DND-41 (cell line): ENCODE measurements at regions not wholly inside any gene's neighbourhood (a gene's known extent, or its start where the extent isn't known, plus 50 kb on each side); places are given as distances from the start of the nearest gene placed in this dataset.

ENCODE experiments used
- EZH2 ChIP-seq: IDR thresholded peaks from 3 replicates; pipeline ENCODE4 v1.6.1; 2012; ENCODE audit warnings: borderline replicate concordance, low read depth, mild to moderate bottlenecking, moderate library complexity, low read length, inconsistent platforms; ENCODE audit not compliant: severe bottlenecking
- TF ChIP-seq, protein P1 (sequence below): IDR thresholded peaks from 2 replicates; pipeline ENCODE4 v1.5.1; 2012; ENCODE audit warnings: borderline replicate concordance, low read length, moderate library complexity, mild to moderate bottlenecking; ENCODE audit not compliant: poor library complexity, severe bottlenecking; ENCODE audit errors: extremely low read depth

DNA sequence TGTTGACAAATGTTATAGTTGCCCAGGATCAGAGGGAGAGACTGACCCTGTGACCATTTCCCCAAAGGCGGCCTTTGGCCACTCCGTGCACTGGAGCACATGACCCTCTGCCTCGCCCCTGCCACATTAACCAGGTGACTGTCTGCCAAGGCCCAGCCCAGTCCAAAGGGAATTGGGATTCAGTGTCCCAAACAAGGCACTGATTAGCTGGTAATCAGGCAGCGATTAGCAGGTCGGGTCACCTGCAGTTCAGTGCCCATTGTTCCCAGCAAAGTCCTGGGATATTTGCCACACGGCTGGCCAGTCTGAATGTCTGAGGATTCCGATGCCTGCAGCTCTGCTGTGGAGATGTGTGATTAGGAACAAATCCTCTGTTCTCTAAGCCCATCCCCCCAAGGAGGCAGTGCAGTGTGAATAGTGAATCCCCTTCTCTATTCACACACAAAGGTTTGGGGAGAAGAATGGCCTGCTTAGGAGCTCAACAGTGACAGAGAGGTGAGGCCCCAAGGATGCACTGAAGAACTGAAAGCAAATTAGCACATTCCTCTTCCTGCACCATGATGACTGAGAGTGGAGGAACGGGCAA lies 123.1 kb upstream of the MAF start:
- no peak for TF ChIP-seq EZH2
- TF ChIP-seq, protein P1, sequence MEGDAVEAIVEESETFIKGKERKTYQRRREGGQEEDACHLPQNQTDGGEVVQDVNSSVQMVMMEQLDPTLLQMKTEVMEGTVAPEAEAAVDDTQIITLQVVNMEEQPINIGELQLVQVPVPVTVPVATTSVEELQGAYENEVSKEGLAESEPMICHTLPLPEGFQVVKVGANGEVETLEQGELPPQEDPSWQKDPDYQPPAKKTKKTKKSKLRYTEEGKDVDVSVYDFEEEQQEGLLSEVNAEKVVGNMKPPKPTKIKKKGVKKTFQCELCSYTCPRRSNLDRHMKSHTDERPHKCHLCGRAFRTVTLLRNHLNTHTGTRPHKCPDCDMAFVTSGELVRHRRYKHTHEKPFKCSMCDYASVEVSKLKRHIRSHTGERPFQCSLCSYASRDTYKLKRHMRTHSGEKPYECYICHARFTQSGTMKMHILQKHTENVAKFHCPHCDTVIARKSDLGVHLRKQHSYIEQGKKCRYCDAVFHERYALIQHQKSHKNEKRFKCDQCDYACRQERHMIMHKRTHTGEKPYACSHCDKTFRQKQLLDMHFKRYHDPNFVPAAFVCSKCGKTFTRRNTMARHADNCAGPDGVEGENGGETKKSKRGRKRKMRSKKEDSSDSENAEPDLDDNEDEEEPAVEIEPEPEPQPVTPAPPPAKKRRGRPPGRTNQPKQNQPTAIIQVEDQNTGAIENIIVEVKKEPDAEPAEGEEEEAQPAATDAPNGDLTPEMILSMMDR = no peak
